Hippocampal formation (tissue), 2 donors: ENCODE measurements at regions not wholly inside any gene's neighbourhood (a gene's known extent, or its start where the extent isn't known, plus 50 kb on each side); places are given as distances from the start of the nearest gene placed in this dataset.
"Not testable (repeated sequence)": the region's sequence is repeated elsewhere in the genome, so short reads cannot be mapped to it uniquely, and the experiment has no call there.

ENCODE experiments used
- DNase-seq, 2 donors: peaks; one replicate each; lab custom pipeline; 2025; lab: John Stamatoyannopoulos, UW

- no peak for DNase-seq
Observed at GRCh38 chr4:187125062-187125461, 401.4 kb upstream of the FAT1 start.

- DNase-seq: no peak
Observed at GRCh38 chr4:187127456-187127855, 403.8 kb upstream of the FAT1 start.

- DNase-seq: no peak
Observed at GRCh38 chr4:187128222-187128621, 404.6 kb upstream of the FAT1 start.

GRCh38 chr4:187128976-187129375, 405.3 kb upstream of the FAT1 start:
- no peak for DNase-seq

- DNase-seq: not testable (repeated sequence)
Observed at GRCh38 chr4:187131826-187132225, 408.2 kb upstream of the FAT1 start.

- DNase-seq: no peak
Observed at GRCh38 chr4:187135878-187136277, 412.2 kb upstream of the FAT1 start.

- DNase-seq: no peak
Observed at GRCh38 chr4:187139141-187139540, 415.5 kb upstream of the FAT1 start.

- DNase-seq: no peak
Observed at GRCh38 chr4:187141101-187141500, 417.4 kb upstream of the FAT1 start.

GRCh38 chr4:187149229-187149945, 425.7 kb upstream of the FAT1 start:
- no peak for DNase-seq

- no peak for DNase-seq
Observed at GRCh38 chr4:187157380-187157958, 433.8 kb upstream of the FAT1 start.

GRCh38 chr4:187158003-187158402, 434.3 kb upstream of the FAT1 start:
- no peak for DNase-seq

GRCh38 chr4:187160486-187160885, 436.8 kb upstream of the FAT1 start:
- no peak for DNase-seq

- no peak for DNase-seq
Observed at GRCh38 chr4:187166886-187167512, 443.3 kb upstream of the FAT1 start.

GRCh38 chr4:187171706-187172339, 448.2 kb upstream of the FAT1 start:
- DNase-seq: no peak

GRCh38 chr4:187172340-187172761, 448.7 kb upstream of the FAT1 start:
- no peak for DNase-seq

GRCh38 chr4:187174749-187175148, 451.1 kb upstream of the FAT1 start:
- no peak for DNase-seq

- DNase-seq: no peak
Observed at GRCh38 chr4:187175197-187175596, 451.5 kb upstream of the FAT1 start.

GRCh38 chr4:187176261-187176910, 452.7 kb upstream of the FAT1 start:
- DNase-seq: no peak

- no peak for DNase-seq
Observed at GRCh38 chr4:187178084-187178483, 454.4 kb upstream of the FAT1 start.

- no peak for DNase-seq
Observed at GRCh38 chr4:187178587-187178986, 454.9 kb upstream of the FAT1 start.

GRCh38 chr4:187179086-187180058, 455.7 kb upstream of the FAT1 start:
- no peak for DNase-seq
